ACHN (cell line): ENCODE measurements at regions not wholly inside any gene's neighbourhood (a gene's known extent, or its start where the extent isn't known, plus 50 kb on each side); places are given as distances from the start of the nearest gene placed in this dataset.
"Not testable (repeated sequence)": the region's sequence is repeated elsewhere in the genome, so short reads cannot be mapped to it uniquely, and the experiment has no call there.

Experiments used
- DNase-seq: peaks from one replicate; pipeline ENCODE4 v3.0.0-alpha.2; 2015
- in situ Hi-C: cut with HindIII; loops from 2 replicates; pipeline ENCODE4 v1.10.0; 2017; ENCODE audit warnings: low sequenced_read_pairs, low pct_ligation_motif_present, low pct_unique_long_range_greater_than_20kb

DNA sequence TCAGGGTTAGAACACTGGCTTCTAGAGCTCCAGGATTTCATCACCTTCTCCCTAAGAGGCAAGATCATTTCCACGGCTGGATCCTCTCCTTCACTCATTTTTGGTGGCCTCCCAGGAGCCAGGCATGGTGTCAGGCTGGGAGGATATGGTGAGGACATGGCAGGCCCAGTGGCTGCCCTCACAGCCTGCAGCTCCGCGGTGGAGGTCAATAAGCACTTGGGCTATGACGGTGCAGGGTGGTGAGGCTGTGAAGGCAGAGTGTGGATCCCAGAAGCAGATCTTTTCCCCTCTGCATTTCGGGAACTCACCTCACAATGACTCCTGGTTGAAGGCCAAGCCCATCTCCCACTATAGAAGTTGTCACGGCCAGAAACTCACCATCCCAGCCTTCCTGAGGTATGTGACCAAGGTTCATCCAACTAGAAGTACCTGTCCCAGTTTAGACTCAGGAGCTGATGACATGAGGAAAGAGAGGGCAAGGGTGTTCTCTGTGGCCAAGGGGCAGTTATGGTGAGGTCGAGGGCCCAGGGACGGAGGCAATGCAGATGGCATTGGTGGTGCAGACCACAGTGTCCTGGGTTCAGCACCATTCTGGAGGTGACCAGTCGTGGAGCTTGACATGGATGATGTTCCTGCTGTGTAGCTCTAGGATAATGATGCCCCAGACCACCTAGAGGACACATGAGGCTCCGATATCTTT lies 100.1 kb upstream of the SMAD3 start:
- DNase-seq: no peak
- in situ Hi-C loops: no loop called here

DNA sequence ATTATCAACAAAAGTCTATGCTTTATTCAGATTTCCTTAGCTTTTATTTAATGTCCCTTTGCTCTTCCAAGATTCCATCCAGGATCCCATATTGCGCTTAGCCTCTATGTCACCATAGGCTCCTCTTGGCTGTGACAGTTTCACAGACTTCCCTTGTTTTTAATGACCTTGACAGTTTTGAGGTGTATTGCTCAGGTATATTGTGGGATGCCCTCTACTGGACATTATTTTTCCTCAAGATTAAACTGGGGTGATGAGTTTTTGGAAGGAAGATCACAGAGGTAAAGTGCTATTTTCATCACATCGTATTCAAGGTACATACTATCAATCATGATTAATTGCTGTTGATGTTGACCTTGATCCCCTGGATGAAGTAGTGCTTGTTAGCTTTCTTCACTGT lies 99.1 kb upstream of the SMAD3 start:
- no peak for DNase-seq
- in situ Hi-C loops: no loop called here

DNA sequence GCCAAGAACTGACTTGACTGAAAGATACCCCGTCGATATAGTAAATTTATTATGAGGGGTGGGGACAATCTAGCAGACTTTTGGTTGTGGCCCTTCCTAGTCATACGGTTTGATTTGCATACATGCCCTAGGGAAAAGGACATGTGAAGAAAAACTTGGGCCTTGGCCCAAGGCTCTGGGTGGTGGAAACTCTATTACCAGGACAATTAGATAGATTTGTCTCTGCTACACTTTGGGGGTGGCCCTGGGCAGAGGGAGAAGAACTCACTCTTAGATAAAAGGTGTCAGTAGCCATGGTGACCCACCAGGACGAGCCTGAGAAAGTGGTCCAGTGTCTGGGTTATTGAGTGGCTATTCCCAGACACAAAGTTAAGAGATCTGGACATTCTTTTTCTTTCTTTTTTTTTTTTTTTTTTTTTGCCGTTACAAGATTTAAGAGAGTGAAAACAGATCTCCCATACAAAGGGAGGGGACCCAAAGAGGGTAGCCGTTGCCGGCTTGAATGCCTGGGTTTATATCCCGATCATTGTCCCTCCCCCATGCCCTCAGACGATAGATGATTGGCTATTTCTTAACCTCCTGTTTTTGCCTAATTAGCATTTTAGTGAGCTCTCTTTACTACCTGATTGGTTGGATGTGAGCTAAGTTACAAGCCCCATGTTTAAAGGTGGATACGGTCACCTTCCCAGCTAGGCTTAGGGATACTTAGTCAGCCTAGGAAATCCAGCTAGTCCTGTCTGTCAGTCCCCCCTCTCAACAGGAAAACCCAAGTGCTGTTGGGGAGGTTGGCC lies 96.4 kb upstream of the SMAD3 start:
- in situ Hi-C loops: no loop called here
- no peak for DNase-seq

DNA sequence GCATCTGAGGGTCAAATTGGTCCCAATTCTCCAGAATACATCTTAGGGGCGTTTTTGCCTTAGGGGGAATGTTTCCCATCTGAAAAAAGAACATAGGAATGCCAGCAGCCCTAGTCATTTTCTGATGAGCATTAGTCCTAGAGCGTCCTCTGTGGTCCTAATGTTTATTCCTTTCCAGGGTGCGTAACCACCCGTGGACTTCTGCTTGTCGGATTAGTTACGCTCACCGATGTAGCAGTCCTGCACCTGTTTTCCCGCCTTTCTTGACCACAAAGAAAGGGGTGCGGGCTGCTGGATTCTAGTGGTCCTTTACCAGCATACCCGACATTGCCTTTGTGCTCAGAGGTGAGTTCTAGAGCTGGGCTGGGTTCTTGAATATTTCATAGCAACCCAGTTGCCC lies 91.3 kb upstream of the SMAD3 start:
- in situ Hi-C loops, DNase-seq: not testable (repeated sequence)

DNA sequence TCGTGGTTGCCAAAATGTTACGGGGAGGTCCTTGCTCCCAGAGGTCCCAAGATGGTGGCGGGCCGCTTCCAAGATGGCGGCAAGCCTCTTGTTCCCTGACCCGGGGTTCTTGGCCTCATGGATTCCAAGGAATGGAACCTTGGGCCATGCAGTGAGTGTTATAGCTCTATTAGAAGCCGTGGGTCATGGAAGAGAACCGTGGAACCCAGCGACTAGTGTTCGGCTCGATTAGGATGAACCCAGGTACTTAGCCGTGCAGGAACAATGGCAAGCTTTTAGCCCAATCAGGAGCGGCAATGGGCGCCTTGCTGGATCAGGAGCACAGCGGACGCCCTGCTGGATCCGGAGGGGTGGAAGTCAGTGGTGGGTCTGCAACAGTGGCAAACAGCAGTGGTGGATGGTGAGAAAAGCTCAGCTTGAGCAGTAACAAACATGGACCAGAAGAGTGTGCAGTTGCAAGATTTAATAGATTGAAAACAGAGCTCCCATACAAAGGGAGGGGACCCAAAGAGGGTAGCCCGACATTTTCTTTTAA lies 89.2 kb upstream of the SMAD3 start:
- in situ Hi-C loops, DNase-seq: not testable (repeated sequence)

DNA sequence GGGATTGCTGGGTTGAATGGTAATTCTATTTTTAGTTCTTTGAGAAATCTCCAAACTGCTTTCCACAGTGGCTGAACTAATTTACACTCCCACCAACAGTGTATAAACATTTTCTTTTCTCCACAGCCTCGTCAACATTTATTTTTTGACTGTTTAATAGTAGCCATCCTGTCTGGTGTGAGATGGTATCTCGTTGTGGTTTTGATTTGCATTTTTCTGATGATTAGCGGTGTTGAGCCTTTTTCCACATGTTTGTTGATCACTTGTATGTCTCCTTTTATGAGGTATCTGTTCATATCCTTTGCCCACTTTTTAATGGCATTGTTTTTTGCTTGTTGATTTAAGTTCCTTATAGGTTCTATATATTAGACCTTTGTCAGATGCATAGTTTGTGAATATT lies 85.1 kb upstream of the SMAD3 start:
- DNase-seq, in situ Hi-C loops: not testable (repeated sequence)

DNA sequence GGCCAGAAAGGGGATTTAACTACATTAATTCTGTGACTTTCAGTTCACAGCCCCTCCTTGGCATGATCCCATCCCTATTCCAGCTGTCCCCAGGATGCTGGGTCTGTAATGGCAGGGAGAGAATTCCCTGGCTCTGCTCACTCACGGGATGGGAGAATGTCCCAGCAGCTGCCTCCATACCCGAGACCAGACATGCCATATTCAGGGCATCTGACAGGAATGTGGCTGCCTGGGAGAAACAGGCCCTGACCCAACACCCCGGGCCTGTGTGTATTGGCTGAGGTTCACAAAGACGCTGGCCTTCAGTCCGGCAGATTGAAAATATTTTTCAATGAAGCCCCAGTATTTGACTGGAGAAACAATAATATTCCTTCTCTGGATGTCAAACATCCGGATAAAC lies 83.6 kb upstream of the SMAD3 start:
- no peak for DNase-seq
- in situ Hi-C loops: no loop called here

DNA sequence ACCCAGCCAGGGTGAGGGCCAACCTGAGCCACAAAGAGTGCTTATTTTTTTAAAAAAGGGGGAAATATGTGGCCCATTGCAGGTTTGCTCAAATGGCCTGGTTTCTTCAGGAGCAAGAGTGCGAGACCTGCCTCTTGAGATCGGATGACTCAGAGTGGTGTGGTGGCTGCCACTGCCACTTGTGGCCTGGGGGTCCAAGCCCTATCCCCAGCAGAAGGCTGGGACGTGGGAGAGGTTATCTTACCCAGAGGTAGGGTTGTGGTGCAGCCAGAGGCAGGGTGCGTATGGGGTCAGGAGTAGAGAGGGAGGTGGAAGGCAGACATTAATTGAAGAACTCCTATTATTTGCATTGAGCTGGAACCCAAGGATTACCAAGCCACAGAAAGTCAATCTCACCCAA lies 83.2 kb upstream of the SMAD3 start:
- in situ Hi-C loops: no loop called here
- no peak for DNase-seq

DNA sequence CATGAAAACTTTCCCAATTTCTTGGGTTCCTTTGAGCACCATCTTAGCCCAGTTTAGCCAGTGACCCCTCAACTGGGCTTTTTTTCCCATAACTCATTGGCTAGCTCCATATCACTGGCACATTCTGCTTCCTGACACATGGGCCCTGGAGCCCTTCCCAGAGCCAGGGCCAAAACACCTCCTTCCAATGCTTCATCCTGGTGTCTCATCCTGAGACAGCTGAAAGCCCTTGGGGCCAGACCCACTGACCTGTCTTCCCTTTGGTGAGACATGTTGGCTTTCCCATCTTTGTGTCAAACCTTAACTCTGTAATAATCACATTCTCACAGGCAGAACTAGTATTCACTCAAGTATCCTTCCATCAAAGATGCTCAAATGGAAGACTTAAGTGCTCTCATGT lies 82.6 kb upstream of the SMAD3 start:
- in situ Hi-C loops: no loop called here
- DNase-seq: no peak

DNA sequence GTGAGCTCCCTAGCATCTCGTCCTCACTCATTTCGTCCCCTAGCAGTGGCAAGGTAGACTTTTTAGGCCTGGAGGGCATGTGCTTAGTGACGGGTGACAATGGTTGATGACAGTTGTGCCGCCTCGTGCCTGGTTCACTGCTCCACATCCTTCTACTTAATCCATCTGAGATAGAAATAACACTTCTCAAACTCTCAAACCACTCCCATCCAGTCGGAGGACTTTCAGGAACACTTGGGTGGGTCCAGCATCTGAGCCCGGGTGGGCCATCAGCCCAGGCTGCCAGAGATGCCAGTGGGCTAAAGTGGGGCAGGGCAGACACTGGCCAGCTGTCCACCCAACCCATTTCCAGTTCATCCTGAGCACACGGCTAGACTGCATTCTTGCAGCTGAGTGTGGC lies 79.7 kb upstream of the SMAD3 start:
- in situ Hi-C loops: no loop called here
- DNase-seq: no peak

DNA sequence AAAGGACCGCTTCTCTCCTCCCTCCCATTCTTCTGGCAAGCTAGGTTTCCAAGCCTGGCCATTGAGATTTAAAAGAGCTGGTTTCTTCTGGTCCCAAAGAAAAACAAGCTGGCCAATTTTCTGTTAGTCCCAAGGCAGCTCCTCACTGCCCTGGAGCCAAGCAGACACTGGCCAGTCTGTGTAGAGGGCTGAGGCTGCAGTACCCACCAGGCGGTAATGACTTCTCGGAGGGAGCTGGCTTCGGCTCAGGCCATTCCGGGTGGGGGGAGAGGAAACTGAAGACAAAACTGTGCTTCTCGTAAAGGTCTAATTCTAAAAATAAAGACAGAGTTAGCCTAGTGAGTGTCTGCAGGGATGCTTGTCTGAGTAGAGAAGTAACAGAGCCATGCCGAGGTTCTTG lies 78.5 kb upstream of the SMAD3 start:
- no peak for DNase-seq
- in situ Hi-C loops: no loop called here

DNA sequence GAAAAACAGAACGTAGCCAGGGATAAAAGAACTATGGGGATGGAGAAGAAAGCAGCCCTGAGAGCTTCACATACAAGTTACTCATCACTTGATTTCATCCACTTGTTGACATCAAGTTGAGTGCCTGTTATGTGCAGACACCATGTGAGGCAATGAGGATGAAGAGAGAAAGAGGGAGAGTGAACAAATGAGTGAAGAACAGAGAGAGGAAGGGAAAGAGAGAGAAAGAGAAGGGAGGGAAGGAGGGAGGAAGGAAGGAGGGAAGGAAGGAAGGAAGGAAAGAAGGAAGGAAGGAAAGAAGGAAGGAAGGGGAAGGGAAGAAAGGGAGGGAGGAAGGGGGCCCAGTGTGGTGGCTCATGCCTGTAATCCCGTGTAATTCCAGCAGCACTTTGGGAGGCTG lies 72.3 kb upstream of the SMAD3 start:
- in situ Hi-C loops: no loop called here
- DNase-seq: no peak

DNA sequence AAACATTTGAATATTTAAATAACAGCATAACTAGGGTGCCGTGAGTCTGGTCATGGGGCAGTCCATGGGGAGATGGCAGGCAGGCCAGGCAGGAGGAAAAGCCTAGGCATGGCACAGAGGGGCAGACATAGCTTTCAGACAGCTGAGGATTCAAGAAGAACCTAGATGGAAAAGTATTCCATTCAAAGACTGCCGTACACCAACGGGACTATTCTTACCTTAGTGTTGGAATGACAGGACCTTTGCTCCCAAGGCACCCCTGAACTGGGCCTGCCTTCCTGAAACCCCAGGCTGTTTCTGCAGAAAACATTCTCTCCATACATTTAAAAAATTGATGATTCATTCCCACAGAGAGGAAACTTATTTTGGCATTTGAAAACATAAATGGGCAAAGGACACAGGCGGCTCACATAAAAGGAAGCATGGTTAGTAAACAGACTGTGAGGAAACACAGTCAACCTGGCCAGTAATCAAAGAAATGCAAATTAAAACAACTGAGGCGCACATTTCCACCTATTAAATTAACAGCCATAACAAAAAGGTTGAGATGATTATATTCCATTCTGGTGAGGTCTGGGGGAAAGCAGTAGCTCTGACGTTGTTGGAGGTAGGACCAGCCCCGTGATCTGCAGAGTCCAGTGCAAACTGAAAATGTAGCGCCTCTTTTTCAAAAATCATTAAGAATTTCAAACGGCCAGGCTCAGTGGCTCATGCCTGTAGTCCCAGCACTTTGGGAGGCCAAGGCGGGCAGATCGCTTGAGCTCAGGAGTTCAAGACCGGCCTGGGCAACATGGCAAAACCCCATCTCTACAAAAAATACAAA lies 71.3 kb upstream of the SMAD3 start:
- no peak for DNase-seq
- in situ Hi-C loops: no loop called here

DNA sequence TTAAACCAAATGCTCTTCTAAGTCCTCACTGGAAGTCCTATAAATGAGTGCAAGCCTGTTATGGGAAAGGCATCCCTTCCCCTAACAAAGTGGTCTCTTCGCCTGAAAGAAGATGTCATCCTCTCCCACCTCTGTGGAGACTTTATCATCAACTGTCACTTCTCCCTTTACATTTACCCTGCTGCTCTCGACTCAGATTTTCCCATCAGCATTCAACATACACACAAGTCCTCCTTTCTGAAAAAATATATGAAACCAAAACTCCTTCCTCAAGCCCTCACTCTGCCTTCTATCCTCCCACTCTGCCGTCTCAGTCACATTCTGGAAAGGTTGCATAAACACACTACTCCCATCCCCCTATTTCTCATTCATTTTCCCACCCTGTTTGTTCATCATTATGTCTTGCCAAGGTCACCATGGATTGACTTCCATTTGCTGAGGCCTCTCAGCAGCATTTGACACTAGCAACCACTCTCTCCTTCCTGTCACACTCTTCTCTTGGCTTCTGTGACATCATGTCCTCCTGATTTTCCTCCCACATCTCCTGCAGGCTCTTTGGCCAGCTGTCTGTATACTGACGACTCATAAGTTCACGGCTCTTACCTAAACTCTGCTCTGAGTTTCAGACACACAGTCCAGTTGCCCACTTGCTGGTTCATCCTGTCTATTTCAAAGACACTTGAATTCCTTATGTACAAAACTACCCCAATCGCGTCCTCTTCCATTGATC lies 70.3 kb upstream of the SMAD3 start:
- no peak for DNase-seq
- in situ Hi-C loops: no loop called here

DNA sequence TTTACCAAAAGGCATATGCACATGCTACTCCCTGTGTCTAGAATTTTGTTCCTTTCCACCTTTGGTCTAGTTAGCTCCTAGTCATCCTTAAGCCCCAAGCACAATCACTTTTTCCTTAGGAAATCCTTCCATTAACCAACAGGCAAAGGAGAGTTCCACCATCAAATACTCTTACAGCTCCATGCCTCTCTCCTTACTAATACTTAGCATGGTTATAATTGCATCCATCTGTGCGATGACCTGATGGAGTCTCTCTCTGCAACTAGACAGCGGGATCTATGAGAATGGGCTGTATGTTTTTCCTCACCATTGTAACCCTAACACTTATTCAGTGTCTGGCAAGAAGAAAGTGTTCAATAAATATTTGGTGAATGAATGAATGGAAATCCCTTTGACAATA lies 69.3 kb upstream of the SMAD3 start:
- in situ Hi-C loops: no loop called here
- DNase-seq: no peak

DNA sequence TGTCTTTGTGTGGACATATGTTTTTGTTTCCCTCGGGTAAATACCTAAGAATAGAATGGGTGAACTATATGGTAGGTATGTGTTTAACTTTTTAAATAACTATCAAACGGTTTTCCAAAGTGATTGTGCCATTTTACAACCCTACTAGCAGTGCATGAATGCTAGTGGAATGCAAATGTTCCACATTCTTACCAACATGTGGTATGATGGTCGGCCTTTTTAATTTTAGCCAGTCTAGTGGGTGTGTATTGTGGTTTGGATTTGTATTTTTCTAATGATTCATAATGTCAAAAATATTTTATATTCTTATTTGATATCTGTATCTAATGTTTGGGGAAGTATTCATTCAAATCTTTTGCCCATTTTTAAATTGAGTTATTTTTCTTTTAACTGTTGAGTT lies 68.2 kb upstream of the SMAD3 start:
- in situ Hi-C loops: no loop called here
- no peak for DNase-seq

DNA sequence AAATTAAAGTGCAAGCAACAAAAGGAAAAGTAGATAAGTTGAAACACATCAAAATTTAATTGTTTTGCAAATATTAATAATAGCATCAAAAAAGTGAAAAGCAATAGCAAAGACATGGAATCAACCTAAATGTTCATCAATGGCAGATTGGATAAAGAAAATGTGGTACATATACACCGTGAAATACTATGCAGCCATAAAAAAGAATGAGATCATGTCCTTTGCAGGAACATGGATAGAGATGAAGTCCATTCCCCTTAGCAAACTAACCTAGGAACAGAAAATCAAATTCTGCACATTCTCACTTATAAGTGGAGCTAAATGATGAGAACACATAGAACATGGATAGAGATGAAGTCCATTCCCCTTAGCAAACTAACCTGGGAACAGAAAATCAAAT lies 67.2 kb upstream of the SMAD3 start:
- in situ Hi-C loops, DNase-seq: not testable (repeated sequence)

DNA sequence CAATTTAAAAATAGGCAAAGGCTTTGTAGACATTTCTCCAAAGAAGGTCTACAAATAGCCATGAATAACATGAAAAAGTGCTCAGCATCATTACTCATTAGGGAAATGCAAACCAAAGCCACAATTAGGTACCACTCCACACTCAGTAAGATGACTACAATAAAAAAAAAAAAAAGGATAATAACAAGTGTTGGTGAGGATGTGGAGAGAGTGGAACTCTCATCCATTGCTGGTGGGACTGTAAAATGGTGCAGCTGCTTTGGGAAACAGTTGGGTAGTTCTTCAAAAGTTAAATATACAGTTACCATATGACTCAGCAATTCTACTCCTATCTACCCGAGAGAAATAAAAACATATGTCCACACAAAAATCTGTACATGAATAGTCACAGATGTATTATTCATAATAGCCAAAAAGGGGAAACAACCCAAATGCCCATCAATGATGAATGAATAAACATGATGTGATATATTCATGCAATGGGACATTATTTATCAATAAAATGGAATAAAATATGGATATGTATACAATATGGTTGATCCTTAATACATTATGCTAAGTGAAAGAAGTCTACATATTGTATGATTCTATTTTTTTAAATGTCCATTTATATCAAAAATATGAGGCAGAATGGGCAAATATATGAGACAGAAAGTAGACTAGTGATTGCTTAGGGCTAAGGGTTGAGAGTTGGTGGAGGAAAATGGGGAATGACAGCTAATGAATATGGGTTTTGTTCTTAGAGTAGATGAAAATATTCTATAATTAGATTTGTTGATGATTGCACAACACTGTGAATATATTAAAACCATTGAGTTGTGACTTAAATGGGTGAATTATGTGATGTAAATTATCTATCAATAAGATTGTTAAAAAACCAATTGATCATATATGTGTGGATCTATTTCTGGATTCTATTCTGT lies 66.1 kb upstream of the SMAD3 start:
- DNase-seq: no peak
- in situ Hi-C loops: no loop called here
